ENCODE measurements at regions not wholly inside any gene's neighbourhood (a gene's known extent, or its start where the extent isn't known, plus 50 kb on each side); places are given as distances from the start of the nearest gene placed in this dataset.

- Histone ChIP-seq H3K27ac (ENCODE audit: low read depth, low read length) (no peak overlapping the region), H3K4me1 (ENCODE audit: control insufficient read depth in 3 of 3, insufficient read depth in 3 of 3, low read length in 3 of 3) (no peaks in the 10 kb centered on the region), H3K27me3 (ENCODE audit: control insufficient read depth in 3 of 3, insufficient read depth in 3 of 3, low read length in 3 of 3) (no peaks in the 10 kb centered on the region), H3K9me3 (ENCODE audit: control insufficient read depth in 3 of 3, low read length in 3 of 3) (no peaks in the 10 kb centered on the region), H3K9ac (ENCODE audit: low read depth in 1 of 3, low read length in 3 of 3) (no peak overlapping the region), H3K4me3 (ENCODE audit: low read length in 3 of 3) (no peak overlapping the region), H3K36me3 (ENCODE audit: control insufficient read depth in 3 of 3, insufficient read depth in 3 of 3, low read length in 3 of 3) (no peaks in the 10 kb centered on the region)
Measured at GRCh38 chr6:97656706-97657350, 373.8 kb upstream of the MMS22L start.

GRCh38 chr6:97658090-97658489, 375.1 kb upstream of the MMS22L start:
- Histone ChIP-seq H3K4me1 (ENCODE audit: control insufficient read depth in 3 of 3, insufficient read depth in 3 of 3, low read length in 3 of 3) (no peaks in the 10 kb centered on the region), H3K9ac (ENCODE audit: low read depth in 1 of 3, low read length in 3 of 3) (no peak overlapping the region), H3K27me3 (ENCODE audit: control insufficient read depth in 3 of 3, insufficient read depth in 3 of 3, low read length in 3 of 3) (no peaks in the 10 kb centered on the region), H3K9me3 (ENCODE audit: control insufficient read depth in 3 of 3, low read length in 3 of 3) (no peaks in the 10 kb centered on the region), H3K36me3 (ENCODE audit: control insufficient read depth in 3 of 3, insufficient read depth in 3 of 3, low read length in 3 of 3) (no peaks in the 10 kb centered on the region), H3K4me3 (ENCODE audit: low read length in 3 of 3) (no peak overlapping the region), H3K27ac (ENCODE audit: low read depth, low read length) (no peak overlapping the region)

- no peaks in the 10 kb centered on the region for H3K27me3 ChIP-seq (ENCODE audit: control insufficient read depth in 3 of 3, insufficient read depth in 3 of 3, low read length in 3 of 3)
- H3K4me1 ChIP-seq (ENCODE audit: control insufficient read depth in 3 of 3, insufficient read depth in 3 of 3, low read length in 3 of 3) = no peaks in the 10 kb centered on the region
- H3K9me3 ChIP-seq (ENCODE audit: control insufficient read depth in 3 of 3, low read length in 3 of 3) = no peaks in the 10 kb centered on the region
- no peak overlapping the region for H3K27ac ChIP-seq (ENCODE audit: low read depth, low read length)
- H3K4me3 ChIP-seq (ENCODE audit: low read length in 3 of 3) = no peak overlapping the region
- H3K36me3 ChIP-seq (ENCODE audit: control insufficient read depth in 3 of 3, insufficient read depth in 3 of 3, low read length in 3 of 3) = no peaks in the 10 kb centered on the region
- no peak overlapping the region for H3K9ac ChIP-seq (ENCODE audit: low read depth in 1 of 3, low read length in 3 of 3)
Measured at GRCh38 chr6:97663252-97663651, 380.2 kb upstream of the MMS22L start.

GRCh38 chr6:97665446-97665845, 382.4 kb upstream of the MMS22L start:
- H3K27ac ChIP-seq (ENCODE audit: low read depth, low read length) = no peak overlapping the region

GRCh38 chr6:97666889-97667288, 383.9 kb upstream of the MMS22L start:
- H3K9me3 ChIP-seq (ENCODE audit: control insufficient read depth in 3 of 3, low read length in 3 of 3) = no peaks in the 10 kb centered on the region
- no peaks in the 10 kb centered on the region for H3K36me3 ChIP-seq (ENCODE audit: control insufficient read depth in 3 of 3, insufficient read depth in 3 of 3, low read length in 3 of 3)
- H3K9ac ChIP-seq (ENCODE audit: low read depth in 1 of 3, low read length in 3 of 3) = no peak overlapping the region

More at GRCh38 chr6:97665446-97665845, 382.4 kb upstream of the MMS22L start:
- Histone ChIP-seq H3K4me3 (ENCODE audit: low read length in 3 of 3) (no peak overlapping the region), H3K9me3 (ENCODE audit: control insufficient read depth in 3 of 3, low read length in 3 of 3) (no peaks in the 10 kb centered on the region), H3K36me3 (ENCODE audit: control insufficient read depth in 3 of 3, insufficient read depth in 3 of 3, low read length in 3 of 3) (no peaks in the 10 kb centered on the region), H3K4me1 (ENCODE audit: control insufficient read depth in 3 of 3, insufficient read depth in 3 of 3, low read length in 3 of 3) (no peaks in the 10 kb centered on the region), H3K9ac (ENCODE audit: low read depth in 1 of 3, low read length in 3 of 3) (no peak overlapping the region), H3K27me3 (ENCODE audit: control insufficient read depth in 3 of 3, insufficient read depth in 3 of 3, low read length in 3 of 3) (no peaks in the 10 kb centered on the region)

GRCh38 chr6:97668716-97669115, 385.7 kb upstream of the MMS22L start:
- Histone ChIP-seq H3K9ac (ENCODE audit: low read depth in 1 of 3, low read length in 3 of 3) (no peak overlapping the region), H3K27ac (ENCODE audit: low read depth, low read length) (no peak overlapping the region), H3K4me1 (ENCODE audit: control insufficient read depth in 3 of 3, insufficient read depth in 3 of 3, low read length in 3 of 3) (no peaks in the 10 kb centered on the region), H3K27me3 (ENCODE audit: control insufficient read depth in 3 of 3, insufficient read depth in 3 of 3, low read length in 3 of 3) (no peaks in the 10 kb centered on the region), H3K4me3 (ENCODE audit: low read length in 3 of 3) (peak overlapping the region in 2 of 3 donors; percentile 63 to 66), H3K36me3 (ENCODE audit: control insufficient read depth in 3 of 3, insufficient read depth in 3 of 3, low read length in 3 of 3) (no peaks in the 10 kb centered on the region), H3K9me3 (ENCODE audit: control insufficient read depth in 3 of 3, low read length in 3 of 3) (no peaks in the 10 kb centered on the region)

More at GRCh38 chr6:97666889-97667288, 383.9 kb upstream of the MMS22L start:
- no peak overlapping the region for H3K27ac ChIP-seq (ENCODE audit: low read depth, low read length)
- H3K4me1 ChIP-seq (ENCODE audit: control insufficient read depth in 3 of 3, insufficient read depth in 3 of 3, low read length in 3 of 3) = no peaks in the 10 kb centered on the region
- H3K27me3 ChIP-seq (ENCODE audit: control insufficient read depth in 3 of 3, insufficient read depth in 3 of 3, low read length in 3 of 3) = no peaks in the 10 kb centered on the region
- no peak overlapping the region for H3K4me3 ChIP-seq (ENCODE audit: low read length in 3 of 3)

- Histone ChIP-seq H3K4me1 (ENCODE audit: control insufficient read depth in 3 of 3, insufficient read depth in 3 of 3, low read length in 3 of 3) (no peaks in the 10 kb centered on the region), H3K9ac (ENCODE audit: low read depth in 1 of 3, low read length in 3 of 3) (peak overlapping the region; percentile 76 to 78 (median 76)), H3K27me3 (ENCODE audit: control insufficient read depth in 3 of 3, insufficient read depth in 3 of 3, low read length in 3 of 3) (no peaks in the 10 kb centered on the region), H3K27ac (ENCODE audit: low read depth, low read length) (peak overlapping the region; percentile 4), H3K9me3 (ENCODE audit: control insufficient read depth in 3 of 3, low read length in 3 of 3) (no peaks in the 10 kb centered on the region), H3K36me3 (ENCODE audit: control insufficient read depth in 3 of 3, insufficient read depth in 3 of 3, low read length in 3 of 3) (no peaks in the 10 kb centered on the region), H3K4me3 (ENCODE audit: low read length in 3 of 3) (peak overlapping the region; percentile 63 to 77 (median 66))
Measured at GRCh38 chr6:97669191-97670031, 386.4 kb upstream of the MMS22L start.

- H3K27ac ChIP-seq (ENCODE audit: low read depth, low read length) = no peak overlapping the region
- H3K4me3 ChIP-seq (ENCODE audit: low read length in 3 of 3) = no peak overlapping the region
- no peaks in the 10 kb centered on the region for H3K36me3 ChIP-seq (ENCODE audit: control insufficient read depth in 3 of 3, insufficient read depth in 3 of 3, low read length in 3 of 3)
- no peaks in the 10 kb centered on the region for H3K27me3 ChIP-seq (ENCODE audit: control insufficient read depth in 3 of 3, insufficient read depth in 3 of 3, low read length in 3 of 3)
- no peaks in the 10 kb centered on the region for H3K4me1 ChIP-seq (ENCODE audit: control insufficient read depth in 3 of 3, insufficient read depth in 3 of 3, low read length in 3 of 3)
- no peaks in the 10 kb centered on the region for H3K9me3 ChIP-seq (ENCODE audit: control insufficient read depth in 3 of 3, low read length in 3 of 3)
- H3K9ac ChIP-seq (ENCODE audit: low read depth in 1 of 3, low read length in 3 of 3) = no peak overlapping the region
Measured at GRCh38 chr6:97674802-97675201, 391.8 kb upstream of the MMS22L start.

GRCh38 chr6:97677626-97678025, 394.6 kb upstream of the MMS22L start:
- Histone ChIP-seq H3K4me1 (ENCODE audit: control insufficient read depth in 3 of 3, insufficient read depth in 3 of 3, low read length in 3 of 3) (no peaks in the 10 kb centered on the region), H3K4me3 (ENCODE audit: low read length in 3 of 3) (no peak overlapping the region)

GRCh38 chr6:97687916-97688315, 404.9 kb upstream of the MMS22L start:
- H3K9me3 ChIP-seq (ENCODE audit: control insufficient read depth in 3 of 3, low read length in 3 of 3) = no peaks in the 10 kb centered on the region
- no peaks in the 10 kb centered on the region for H3K36me3 ChIP-seq (ENCODE audit: control insufficient read depth in 3 of 3, insufficient read depth in 3 of 3, low read length in 3 of 3)
- H3K4me3 ChIP-seq (ENCODE audit: low read length in 3 of 3) = no peak overlapping the region
- no peaks in the 10 kb centered on the region for H3K27me3 ChIP-seq (ENCODE audit: control insufficient read depth in 3 of 3, insufficient read depth in 3 of 3, low read length in 3 of 3)
- H3K27ac ChIP-seq (ENCODE audit: low read depth, low read length) = no peak overlapping the region
- H3K4me1 ChIP-seq (ENCODE audit: control insufficient read depth in 3 of 3, insufficient read depth in 3 of 3, low read length in 3 of 3) = no peaks in the 10 kb centered on the region
- no peak overlapping the region for H3K9ac ChIP-seq (ENCODE audit: low read depth in 1 of 3, low read length in 3 of 3)

More at GRCh38 chr6:97677626-97678025, 394.6 kb upstream of the MMS22L start:
- Histone ChIP-seq H3K36me3 (ENCODE audit: control insufficient read depth in 3 of 3, insufficient read depth in 3 of 3, low read length in 3 of 3) (no peaks in the 10 kb centered on the region), H3K9me3 (ENCODE audit: control insufficient read depth in 3 of 3, low read length in 3 of 3) (no peaks in the 10 kb centered on the region), H3K27me3 (ENCODE audit: control insufficient read depth in 3 of 3, insufficient read depth in 3 of 3, low read length in 3 of 3) (no peaks in the 10 kb centered on the region), H3K9ac (ENCODE audit: low read depth in 1 of 3, low read length in 3 of 3) (no peak overlapping the region), H3K27ac (ENCODE audit: low read depth, low read length) (no peak overlapping the region)

Measured in skeletal muscle tissue (tissue), 3 donors.